HepG2 (cell line): ENCODE measurements at regions not wholly inside any gene's neighbourhood (a gene's known extent, or its start where the extent isn't known, plus 50 kb on each side); places are given as distances from the start of the nearest gene placed in this dataset.

Source experiments
- BORCS8-MEF2B ChIP-seq: sonication (generic); formaldehyde crosslinking; IDR thresholded peaks from 2 replicates; pipeline ENCODE4 v1.8.0; 2022; ENCODE audit warnings: mild to moderate bottlenecking, missing genetic modification reagents
- GZF1 ChIP-seq: sonication (generic); formaldehyde crosslinking; IDR thresholded peaks from 2 replicates; pipeline ENCODE4 v1.5.1; 2020; ENCODE audit warnings: mild to moderate bottlenecking, missing genetic modification reagents
- KLF12 ChIP-seq: sonication (generic); formaldehyde crosslinking; IDR thresholded peaks from 2 replicates; pipeline ENCODE4 v1.4.0; 2020; ENCODE audit warnings: missing genetic modification reagents, borderline replicate concordance
- SUZ12 ChIP-seq: fragments of 150-350 bp; IDR thresholded peaks from 2 replicates; pipeline ENCODE4 v1.6.1; 2014; ENCODE audit warnings: low read depth, low read length
- ZNF274 ChIP-seq: sonication (generic); formaldehyde crosslinking; IDR thresholded peaks from 2 replicates; pipeline ENCODE4 v1.5.1; 2020; ENCODE audit warnings: mild to moderate bottlenecking, missing genetic modification reagents
- ZNF292 ChIP-seq: sonication (generic); formaldehyde crosslinking; IDR thresholded peaks from 2 replicates; pipeline ENCODE4 v1.8.1; 2022; ENCODE audit warnings: mild to moderate bottlenecking, low read depth, missing genetic modification reagents, borderline replicate concordance
- ZNF878 ChIP-seq: sonication (generic); formaldehyde crosslinking; IDR thresholded peaks from 2 replicates; pipeline ENCODE4 v1.8.1; 2023; ENCODE audit warnings: mild to moderate bottlenecking, missing genetic modification reagents, moderate library complexity
- TF ChIP-seq, protein P1 (sequence below): sonication (generic); formaldehyde crosslinking; IDR thresholded peaks from 2 replicates; pipeline ENCODE4 v1.5.0; 2020; ENCODE audit warnings: mild to moderate bottlenecking, missing genetic modification reagents, moderate library complexity
- TF ChIP-seq, protein P2 (sequence below): sonication (generic); formaldehyde crosslinking; IDR thresholded peaks from 2 replicates; pipeline ENCODE4 v1.4.0; 2020; ENCODE audit warnings: missing genetic modification reagents, borderline replicate concordance

DNA sequence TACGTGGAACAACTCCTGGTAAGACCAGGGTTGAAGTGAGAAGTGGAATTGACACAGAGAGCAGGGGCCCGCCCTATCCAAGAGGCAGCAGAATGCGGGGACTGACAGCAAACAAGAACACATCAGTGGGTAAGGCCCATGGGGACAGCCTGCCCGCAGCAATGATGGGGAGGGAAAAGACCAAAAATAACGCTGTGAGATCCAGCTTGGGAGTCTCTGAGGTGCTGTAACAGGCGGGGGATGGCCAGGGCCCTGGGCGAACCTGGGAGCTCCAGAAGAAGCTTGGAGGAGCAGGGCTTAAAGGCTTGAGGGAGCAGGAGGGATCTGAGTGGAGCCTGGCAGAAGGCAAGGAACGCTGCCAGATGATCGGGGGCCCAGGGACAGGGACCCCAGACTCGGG is 173.4 kb downstream of the TMEM200C start:
- TF ChIP-seq ZNF878 (CRISPR knock-in tag) (no peak), ZNF292 (CRISPR knock-in tag) (no peak), ZNF274 (CRISPR knock-in tag) (no peak), KLF12 (no peak), BORCS8-MEF2B (CRISPR knock-in tag) (no peak), GZF1 (CRISPR knock-in tag) (no peak), SUZ12 (no peak)
- TF ChIP-seq, protein P1, sequence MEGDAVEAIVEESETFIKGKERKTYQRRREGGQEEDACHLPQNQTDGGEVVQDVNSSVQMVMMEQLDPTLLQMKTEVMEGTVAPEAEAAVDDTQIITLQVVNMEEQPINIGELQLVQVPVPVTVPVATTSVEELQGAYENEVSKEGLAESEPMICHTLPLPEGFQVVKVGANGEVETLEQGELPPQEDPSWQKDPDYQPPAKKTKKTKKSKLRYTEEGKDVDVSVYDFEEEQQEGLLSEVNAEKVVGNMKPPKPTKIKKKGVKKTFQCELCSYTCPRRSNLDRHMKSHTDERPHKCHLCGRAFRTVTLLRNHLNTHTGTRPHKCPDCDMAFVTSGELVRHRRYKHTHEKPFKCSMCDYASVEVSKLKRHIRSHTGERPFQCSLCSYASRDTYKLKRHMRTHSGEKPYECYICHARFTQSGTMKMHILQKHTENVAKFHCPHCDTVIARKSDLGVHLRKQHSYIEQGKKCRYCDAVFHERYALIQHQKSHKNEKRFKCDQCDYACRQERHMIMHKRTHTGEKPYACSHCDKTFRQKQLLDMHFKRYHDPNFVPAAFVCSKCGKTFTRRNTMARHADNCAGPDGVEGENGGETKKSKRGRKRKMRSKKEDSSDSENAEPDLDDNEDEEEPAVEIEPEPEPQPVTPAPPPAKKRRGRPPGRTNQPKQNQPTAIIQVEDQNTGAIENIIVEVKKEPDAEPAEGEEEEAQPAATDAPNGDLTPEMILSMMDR (CRISPR knock-in tag) = no peak
- TF ChIP-seq, protein P2, sequence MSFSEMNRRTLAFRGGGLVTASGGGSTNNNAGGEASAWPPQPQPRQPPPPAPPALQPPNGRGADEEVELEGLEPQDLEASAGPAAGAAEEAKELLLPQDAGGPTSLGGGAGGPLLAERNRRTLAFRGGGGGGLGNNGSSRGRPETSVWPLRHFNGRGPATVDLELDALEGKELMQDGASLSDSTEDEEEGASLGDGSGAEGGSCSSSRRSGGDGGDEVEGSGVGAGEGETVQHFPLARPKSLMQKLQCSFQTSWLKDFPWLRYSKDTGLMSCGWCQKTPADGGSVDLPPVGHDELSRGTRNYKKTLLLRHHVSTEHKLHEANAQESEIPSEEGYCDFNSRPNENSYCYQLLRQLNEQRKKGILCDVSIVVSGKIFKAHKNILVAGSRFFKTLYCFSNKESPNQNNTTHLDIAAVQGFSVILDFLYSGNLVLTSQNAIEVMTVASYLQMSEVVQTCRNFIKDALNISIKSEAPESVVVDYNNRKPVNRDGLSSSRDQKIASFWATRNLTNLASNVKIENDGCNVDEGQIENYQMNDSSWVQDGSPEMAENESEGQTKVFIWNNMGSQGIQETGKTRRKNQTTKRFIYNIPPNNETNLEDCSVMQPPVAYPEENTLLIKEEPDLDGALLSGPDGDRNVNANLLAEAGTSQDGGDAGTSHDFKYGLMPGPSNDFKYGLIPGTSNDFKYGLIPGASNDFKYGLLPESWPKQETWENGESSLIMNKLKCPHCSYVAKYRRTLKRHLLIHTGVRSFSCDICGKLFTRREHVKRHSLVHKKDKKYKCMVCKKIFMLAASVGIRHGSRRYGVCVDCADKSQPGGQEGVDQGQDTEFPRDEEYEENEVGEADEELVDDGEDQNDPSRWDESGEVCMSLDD = no peak
